Activated naive CD4-positive, alpha-beta T cell treated with anti-CD3 and anti-CD28 coated beads, Interleukin-2, amount 50 U/mL, for 16 hours (primary cell): ENCODE measurements at regions not wholly inside any gene's neighbourhood (a gene's known extent, or its start where the extent isn't known, plus 50 kb on each side); places are given as distances from the start of the nearest gene placed in this dataset.

Source experiments
- DNase-seq: peaks from one replicate; pipeline ENCODE4 v3.0.0-alpha.2; 2020

- DNase-seq: no peak
Measured at GRCh38 chr5:96017951-96018350, 56.3 kb upstream of the ELL2 start.

- no peak for DNase-seq
Measured at GRCh38 chr5:96016216-96016615, 54.6 kb upstream of the ELL2 start.

- DNase-seq: no peak
Measured at GRCh38 chr5:96015709-96016108, 54.1 kb upstream of the ELL2 start.

GRCh38 chr5:96014395-96014794 lies 52.7 kb upstream of the ELL2 start:
- DNase-seq: no peak

- no peak for DNase-seq
Measured at GRCh38 chr5:96013254-96013653, 51.6 kb upstream of the ELL2 start.

- DNase-seq: no peak
Measured at GRCh38 chr5:96012399-96012798, 50.7 kb upstream of the ELL2 start.
